ENCODE measurements at regions not wholly inside any gene's neighbourhood (a gene's known extent, or its start where the extent isn't known, plus 50 kb on each side); places are given as distances from the start of the nearest gene placed in this dataset.

- no peak overlapping the region for H3K27ac ChIP-seq (ENCODE audit: low read depth, low read length)
- ChIA-PET POLR2A (ENCODE audit: partially characterized antibody) (no interaction called here), CTCF (ENCODE audit: partially characterized antibody) (no interaction called here)
- intact Hi-C loops (cut with micrococcal nuclease), result no loop called here
- H3K4me3 ChIP-seq (ENCODE audit: low read length in 2 of 2), result no peak overlapping the region
- Mint-ChIP-seq H3K4me3 (no peak overlapping the region), H3K27me3 (peaks cover 2 to 3% of the 10 kb centered on the region in 2 donors), H3K4me1 (peaks cover 0 to 3% (median 0%) of the 10 kb centered on the region in 4 donors), H3K27ac (no peak overlapping the region), H3K9me3 (peaks cover 0 to 3% (median 0%) of the 10 kb centered on the region in 8 donors), H3K36me3 (no peaks in the 10 kb centered on the region)
- DNase-seq, result no peak
- no peaks in the 10 kb centered on the region for H3K4me1 ChIP-seq (ENCODE audit: insufficient read depth, low read length)
- no peaks in the 10 kb centered on the region for H3K9me3 ChIP-seq (ENCODE audit: control insufficient read depth in 1 of 2, low read length in 2 of 2)
- no peaks in the 10 kb centered on the region for H3K27me3 ChIP-seq (ENCODE audit: insufficient read depth, low read length)
- H3K36me3 ChIP-seq (ENCODE audit: insufficient read depth, low read length), result no peaks in the 10 kb centered on the region
Observed at GRCh38 chr12:91441246-91441645, 258.6 kb upstream of the DCN start.

- Mint-ChIP-seq H3K4me1 (peaks cover 0 to 3% (median 0%) of the 10 kb centered on the region in 4 donors), H3K9me3 (no peaks in the 10 kb centered on the region), H3K36me3 (no peaks in the 10 kb centered on the region), H3K27ac (no peak overlapping the region), H3K27me3 (peaks cover 0 to 2% of the 10 kb centered on the region in 2 donors), H3K4me3 (no peak overlapping the region)
- Histone ChIP-seq H3K36me3 (ENCODE audit: insufficient read depth, low read length) (no peaks in the 10 kb centered on the region), H3K4me3 (ENCODE audit: low read length in 2 of 2) (no peak overlapping the region), H3K9me3 (ENCODE audit: control insufficient read depth in 1 of 2, low read length in 2 of 2) (no peaks in the 10 kb centered on the region), H3K4me1 (ENCODE audit: insufficient read depth, low read length) (no peaks in the 10 kb centered on the region), H3K27ac (ENCODE audit: low read depth, low read length) (no peak overlapping the region), H3K27me3 (ENCODE audit: insufficient read depth, low read length) (no peaks in the 10 kb centered on the region)
- intact Hi-C loops (cut with micrococcal nuclease), result no loop called here
- ChIA-PET POLR2A (ENCODE audit: partially characterized antibody) (no interaction called here), CTCF (ENCODE audit: partially characterized antibody) (interaction anchor here (0.7 kb wide), 1 partner anchor 865 kb away, joined by 3 read pairs; no protein-coding TSS in a partner anchor)
- DNase-seq, result no peak
Observed at GRCh38 chr12:91434081-91434480, 251.5 kb upstream of the DCN start.

GRCh38 chr12:91432755-91433154, 250.1 kb upstream of the DCN start:
- no peaks in the 10 kb centered on the region for H3K9me3 Mint-ChIP-seq
- no peak for DNase-seq
- intact Hi-C loops (cut with micrococcal nuclease), result no loop called here
- Histone ChIP-seq H3K4me1 (ENCODE audit: insufficient read depth, low read length) (no peaks in the 10 kb centered on the region), H3K27ac (ENCODE audit: low read depth, low read length) (no peak overlapping the region), H3K4me3 (ENCODE audit: low read length in 2 of 2) (no peak overlapping the region), H3K27me3 (ENCODE audit: insufficient read depth, low read length) (no peaks in the 10 kb centered on the region), H3K9me3 (ENCODE audit: control insufficient read depth in 1 of 2, low read length in 2 of 2) (no peaks in the 10 kb centered on the region), H3K36me3 (ENCODE audit: insufficient read depth, low read length) (no peaks in the 10 kb centered on the region)
- ChIA-PET POLR2A (ENCODE audit: partially characterized antibody) (no interaction called here), CTCF (ENCODE audit: partially characterized antibody) (no interaction called here)
- H3K27me3 Mint-ChIP-seq, result peaks cover 0 to 2% of the 10 kb centered on the region in 2 donors
- H3K4me3 Mint-ChIP-seq, result no peak overlapping the region
- no peaks in the 10 kb centered on the region for H3K4me1 Mint-ChIP-seq
- H3K36me3 Mint-ChIP-seq, result no peaks in the 10 kb centered on the region
- no peak overlapping the region for H3K27ac Mint-ChIP-seq

GRCh38 chr12:91432089-91432488, 249.5 kb upstream of the DCN start:
- no peak for DNase-seq
- ChIA-PET POLR2A (ENCODE audit: partially characterized antibody) (no interaction called here), CTCF (ENCODE audit: partially characterized antibody) (no interaction called here)
- no peak overlapping the region for H3K27ac ChIP-seq (ENCODE audit: low read depth, low read length)
- no peak overlapping the region for H3K4me3 Mint-ChIP-seq
- no peaks in the 10 kb centered on the region for H3K4me1 Mint-ChIP-seq
- no peaks in the 10 kb centered on the region for H3K36me3 Mint-ChIP-seq
- peaks cover 2 to 4% of the 10 kb centered on the region in 2 donors for H3K27me3 Mint-ChIP-seq
- H3K4me1 ChIP-seq (ENCODE audit: insufficient read depth, low read length), result no peaks in the 10 kb centered on the region
- H3K27ac Mint-ChIP-seq, result no peak overlapping the region
- intact Hi-C loops (cut with micrococcal nuclease), result no loop called here
- no peaks in the 10 kb centered on the region for H3K9me3 ChIP-seq (ENCODE audit: control insufficient read depth in 1 of 2, low read length in 2 of 2)
- no peaks in the 10 kb centered on the region for H3K9me3 Mint-ChIP-seq
- no peaks in the 10 kb centered on the region for H3K27me3 ChIP-seq (ENCODE audit: insufficient read depth, low read length)
- H3K4me3 ChIP-seq (ENCODE audit: low read length in 2 of 2), result no peak overlapping the region
- no peaks in the 10 kb centered on the region for H3K36me3 ChIP-seq (ENCODE audit: insufficient read depth, low read length)

DNA sequence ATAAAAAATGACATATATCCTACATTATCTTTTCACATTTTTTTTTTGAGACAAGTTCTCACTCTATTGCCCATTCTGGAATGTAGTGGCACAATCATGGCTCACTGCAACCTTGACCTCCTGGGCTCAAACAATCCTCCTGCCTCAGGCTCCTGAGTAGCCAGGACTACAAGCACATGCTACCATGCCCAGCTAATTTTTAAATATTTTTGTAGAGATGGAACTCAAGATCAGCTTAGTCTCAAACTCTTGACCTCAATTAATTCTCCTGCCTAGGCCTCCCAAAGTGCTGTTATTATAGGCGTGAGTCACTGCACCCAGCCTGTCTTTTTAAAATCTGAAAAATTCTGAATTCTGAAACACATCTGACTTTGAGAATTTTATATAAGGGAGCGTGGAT, 241.9 kb upstream of the DCN start:
- H3K9me3 ChIP-seq (ENCODE audit: control insufficient read depth in 1 of 2, low read length in 2 of 2), result no peaks in the 10 kb centered on the region
- DNase-seq, result no peak
- Mint-ChIP-seq H3K4me3 (no peak overlapping the region), H3K27ac (no peak overlapping the region), H3K27me3 (peaks cover 6 to 7% of the 10 kb centered on the region in 2 donors), H3K4me1 (peaks cover 0 to 4% (median 1%) of the 10 kb centered on the region in 4 donors), H3K36me3 (no peaks in the 10 kb centered on the region), H3K9me3 (no peaks in the 10 kb centered on the region)
- POLR2A ChIA-PET (ENCODE audit: partially characterized antibody), result no interaction called here
- no peaks in the 10 kb centered on the region for H3K4me1 ChIP-seq (ENCODE audit: insufficient read depth, low read length)
- no peak overlapping the region for H3K4me3 ChIP-seq (ENCODE audit: low read length in 2 of 2)
- CTCF ChIA-PET (ENCODE audit: partially characterized antibody), result no interaction called here
- intact Hi-C loops (cut with micrococcal nuclease), result no loop called here
- H3K27me3 ChIP-seq (ENCODE audit: insufficient read depth, low read length), result no peaks in the 10 kb centered on the region
- no peak overlapping the region for H3K27ac ChIP-seq (ENCODE audit: low read depth, low read length)
- H3K36me3 ChIP-seq (ENCODE audit: insufficient read depth, low read length), result no peaks in the 10 kb centered on the region

DNA sequence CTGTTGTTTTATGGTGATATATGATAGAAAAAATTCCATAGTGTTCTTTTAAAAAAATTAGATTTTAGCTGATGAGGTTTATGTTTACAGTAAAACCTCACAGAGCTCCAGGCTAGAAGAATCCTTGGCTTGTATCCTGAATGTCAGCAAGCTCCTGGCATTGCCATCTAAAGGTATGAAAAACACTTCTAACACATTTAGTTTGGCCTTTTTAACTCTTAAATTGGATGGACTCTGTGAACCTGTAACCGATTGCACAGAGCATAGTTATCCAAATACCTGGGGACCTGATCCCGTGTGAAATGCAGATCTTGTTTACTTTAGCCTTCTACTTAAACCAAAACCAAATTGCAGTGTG, 241.1 kb upstream of the DCN start:
- Histone ChIP-seq H3K4me1 (ENCODE audit: insufficient read depth, low read length) (no peaks in the 10 kb centered on the region), H3K36me3 (ENCODE audit: insufficient read depth, low read length) (no peaks in the 10 kb centered on the region), H3K27ac (ENCODE audit: low read depth, low read length) (no peak overlapping the region), H3K9me3 (ENCODE audit: control insufficient read depth in 1 of 2, low read length in 2 of 2) (no peaks in the 10 kb centered on the region), H3K27me3 (ENCODE audit: insufficient read depth, low read length) (no peaks in the 10 kb centered on the region), H3K4me3 (ENCODE audit: low read length in 2 of 2) (no peak overlapping the region)
- peaks cover 4 to 7% of the 10 kb centered on the region in 2 donors for H3K27me3 Mint-ChIP-seq
- H3K27ac Mint-ChIP-seq, result no peak overlapping the region
- peaks cover 0 to 4% (median 1%) of the 10 kb centered on the region in 4 donors for H3K4me1 Mint-ChIP-seq
- no peak overlapping the region for H3K4me3 Mint-ChIP-seq
- H3K36me3 Mint-ChIP-seq, result no peaks in the 10 kb centered on the region
- intact Hi-C loops (cut with micrococcal nuclease), result no loop called here
- ChIA-PET CTCF (ENCODE audit: partially characterized antibody) (no interaction called here), POLR2A (ENCODE audit: partially characterized antibody) (no interaction called here)
- DNase-seq, result no peak
- no peaks in the 10 kb centered on the region for H3K9me3 Mint-ChIP-seq

- Mint-ChIP-seq H3K36me3 (no peaks in the 10 kb centered on the region), H3K9me3 (no peaks in the 10 kb centered on the region)
Observed at GRCh38 chr12:91422811-91423692, 240.4 kb upstream of the DCN start.

More at GRCh38 chr12:91422811-91423692, 240.4 kb upstream of the DCN start:
- ChIA-PET CTCF (ENCODE audit: partially characterized antibody) (interaction anchor here (1.3 kb wide), 1 partner anchor 10 kb away, joined by 3 read pairs; no protein-coding TSS in a partner anchor), POLR2A (ENCODE audit: partially characterized antibody) (no interaction called here)
- Mint-ChIP-seq H3K27ac (no peak overlapping the region), H3K4me3 (no peak overlapping the region), H3K4me1 (peaks cover 0 to 4% (median 1%) of the 10 kb centered on the region in 4 donors), H3K27me3 (peaks cover 4 to 7% of the 10 kb centered on the region in 2 donors)
- Histone ChIP-seq H3K9me3 (ENCODE audit: control insufficient read depth in 1 of 2, low read length in 2 of 2) (no peaks in the 10 kb centered on the region), H3K4me3 (ENCODE audit: low read length in 2 of 2) (no peak overlapping the region), H3K36me3 (ENCODE audit: insufficient read depth, low read length) (no peaks in the 10 kb centered on the region), H3K4me1 (ENCODE audit: insufficient read depth, low read length) (no peaks in the 10 kb centered on the region), H3K27me3 (ENCODE audit: insufficient read depth, low read length) (no peaks in the 10 kb centered on the region), H3K27ac (ENCODE audit: low read depth, low read length) (no peak overlapping the region)
- no peak for DNase-seq
- intact Hi-C loops (cut with micrococcal nuclease), result no loop called here

Measured in CD4-positive, alpha-beta memory T cell (primary cell).